Loucy (cell line): ENCODE measurements at regions not wholly inside any gene's neighbourhood (a gene's known extent, or its start where the extent isn't known, plus 50 kb on each side); places are given as distances from the start of the nearest gene placed in this dataset.

ENCODE experiments used
- EZH2phosphoT487 ChIP-seq: fragments of 200-600 bp; IDR thresholded peaks from 2 replicates; pipeline ENCODE4 v1.6.1; 2018; ENCODE audit warnings: antibody characterized with exemption, mild to moderate bottlenecking, moderate library complexity, borderline replicate concordance
- TF ChIP-seq, protein P1 (sequence below): fragments of 200-600 bp; sonication (generic); conservative IDR thresholded peaks from 2 replicates; pipeline ENCODE4 v1.5.1; 2014; ENCODE audit warnings: mild to moderate bottlenecking, antibody characterized with exemption, low read length

GRCh38 chr6:78598966-78599365 lies 268.4 kb upstream of the IRAK1BP1 start:
- TF ChIP-seq, protein P1, sequence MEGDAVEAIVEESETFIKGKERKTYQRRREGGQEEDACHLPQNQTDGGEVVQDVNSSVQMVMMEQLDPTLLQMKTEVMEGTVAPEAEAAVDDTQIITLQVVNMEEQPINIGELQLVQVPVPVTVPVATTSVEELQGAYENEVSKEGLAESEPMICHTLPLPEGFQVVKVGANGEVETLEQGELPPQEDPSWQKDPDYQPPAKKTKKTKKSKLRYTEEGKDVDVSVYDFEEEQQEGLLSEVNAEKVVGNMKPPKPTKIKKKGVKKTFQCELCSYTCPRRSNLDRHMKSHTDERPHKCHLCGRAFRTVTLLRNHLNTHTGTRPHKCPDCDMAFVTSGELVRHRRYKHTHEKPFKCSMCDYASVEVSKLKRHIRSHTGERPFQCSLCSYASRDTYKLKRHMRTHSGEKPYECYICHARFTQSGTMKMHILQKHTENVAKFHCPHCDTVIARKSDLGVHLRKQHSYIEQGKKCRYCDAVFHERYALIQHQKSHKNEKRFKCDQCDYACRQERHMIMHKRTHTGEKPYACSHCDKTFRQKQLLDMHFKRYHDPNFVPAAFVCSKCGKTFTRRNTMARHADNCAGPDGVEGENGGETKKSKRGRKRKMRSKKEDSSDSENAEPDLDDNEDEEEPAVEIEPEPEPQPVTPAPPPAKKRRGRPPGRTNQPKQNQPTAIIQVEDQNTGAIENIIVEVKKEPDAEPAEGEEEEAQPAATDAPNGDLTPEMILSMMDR: no peak
- no peak for TF ChIP-seq EZH2phosphoT487
